GM18517 (cell line): ENCODE measurements at regions not wholly inside any gene's neighbourhood (a gene's known extent, or its start where the extent isn't known, plus 50 kb on each side); places are given as distances from the start of the nearest gene placed in this dataset.
A peak's percentile ranks its signal among the peaks of the same experiment; 100 is the strongest.
"Not testable (repeated sequence)": the region's sequence is repeated elsewhere in the genome, so short reads cannot be mapped to it uniquely, and the experiment has no call there.

Experiments
- ATAC-seq: cut with Tn5 transposase; IDR thresholded peaks from one replicate; pipeline ENCODE4 v1.9.1; 2021; ENCODE audit warnings: mild to moderate bottlenecking, moderate library complexity; ENCODE audit not compliant: unreplicated experiment

DNA sequence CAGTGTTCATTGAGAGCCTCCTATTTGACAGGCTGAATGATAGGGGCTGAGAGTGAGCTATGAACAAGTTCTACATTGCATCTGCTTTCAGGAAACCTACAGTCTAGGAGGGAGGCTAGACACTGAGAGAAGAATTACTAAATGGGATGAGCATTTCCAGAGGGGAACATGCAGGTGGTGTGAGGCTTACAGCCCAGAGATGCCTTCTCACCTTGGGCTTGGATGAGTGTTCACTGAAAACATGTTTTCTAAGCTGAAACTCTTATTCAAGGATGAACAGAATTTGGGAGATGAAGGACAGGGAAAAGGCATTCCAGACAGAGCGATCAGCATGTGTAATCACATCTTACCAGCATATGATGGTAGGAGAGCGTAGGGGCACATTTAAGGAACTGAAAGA, 177.5 kb upstream of the E2F8 start:
- no peak for ATAC-seq

GRCh38 chr11:19412070-19412469, 171.3 kb upstream of the E2F8 start:
- not testable (repeated sequence) for ATAC-seq

GRCh38 chr11:19410032-19410431, 169.3 kb upstream of the E2F8 start:
- ATAC-seq: no peak

- ATAC-seq: no peak
These were observed 168.6 kb upstream of the E2F8 start for GRCh38 chr11:19409307-19409706.

DNA sequence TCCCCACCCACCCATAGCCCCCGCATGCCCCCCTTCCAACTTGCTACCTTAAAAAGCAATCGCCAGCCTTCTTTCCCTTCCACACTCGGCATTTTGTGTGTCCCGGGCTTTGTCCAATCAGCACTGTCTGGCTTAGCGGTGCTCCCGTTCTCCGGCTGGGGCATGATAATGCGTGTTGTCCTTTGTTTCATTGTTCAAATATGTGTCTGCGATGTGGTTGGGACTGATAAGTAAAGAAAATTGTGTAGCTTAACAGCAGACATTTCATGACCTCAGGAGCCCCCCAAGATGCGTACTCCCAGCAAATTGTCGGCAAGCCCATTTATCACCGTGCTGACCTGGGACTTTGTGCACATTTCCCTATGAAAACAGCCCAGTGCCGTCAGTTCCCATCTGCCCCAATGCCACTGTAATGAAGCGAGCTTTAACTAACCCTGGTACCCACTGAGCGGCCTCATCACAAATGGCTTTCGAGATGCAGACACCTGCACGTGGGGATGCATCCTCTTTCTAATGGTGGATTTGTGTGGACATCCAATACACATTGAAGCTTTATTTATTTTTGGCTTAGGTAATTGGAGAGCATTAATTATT, 167.0 kb upstream of the E2F8 start:
- ATAC-seq: no peak

DNA sequence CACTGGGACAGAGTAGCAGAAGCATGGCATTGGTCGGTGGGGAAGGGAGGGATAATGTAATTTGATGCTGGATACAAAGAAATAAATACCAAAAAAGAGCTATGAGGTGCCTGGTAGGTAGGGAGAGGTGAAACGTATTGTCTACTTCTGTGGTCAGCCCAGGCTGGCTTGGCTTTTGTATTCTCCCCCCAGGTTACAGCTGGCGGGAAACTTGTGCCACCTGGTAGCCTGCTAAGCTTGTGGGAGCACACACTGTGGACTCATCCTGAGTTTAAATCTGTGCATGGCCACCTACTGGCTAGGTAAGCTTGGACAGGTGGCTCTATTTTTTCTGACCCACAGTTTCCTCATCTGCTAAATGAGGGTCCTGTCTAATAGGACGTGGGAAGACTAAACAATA, 165.2 kb upstream of the E2F8 start:
- no peak for ATAC-seq

GRCh38 chr11:19404787-19405186, 164.0 kb upstream of the E2F8 start:
- ATAC-seq: no peak

DNA sequence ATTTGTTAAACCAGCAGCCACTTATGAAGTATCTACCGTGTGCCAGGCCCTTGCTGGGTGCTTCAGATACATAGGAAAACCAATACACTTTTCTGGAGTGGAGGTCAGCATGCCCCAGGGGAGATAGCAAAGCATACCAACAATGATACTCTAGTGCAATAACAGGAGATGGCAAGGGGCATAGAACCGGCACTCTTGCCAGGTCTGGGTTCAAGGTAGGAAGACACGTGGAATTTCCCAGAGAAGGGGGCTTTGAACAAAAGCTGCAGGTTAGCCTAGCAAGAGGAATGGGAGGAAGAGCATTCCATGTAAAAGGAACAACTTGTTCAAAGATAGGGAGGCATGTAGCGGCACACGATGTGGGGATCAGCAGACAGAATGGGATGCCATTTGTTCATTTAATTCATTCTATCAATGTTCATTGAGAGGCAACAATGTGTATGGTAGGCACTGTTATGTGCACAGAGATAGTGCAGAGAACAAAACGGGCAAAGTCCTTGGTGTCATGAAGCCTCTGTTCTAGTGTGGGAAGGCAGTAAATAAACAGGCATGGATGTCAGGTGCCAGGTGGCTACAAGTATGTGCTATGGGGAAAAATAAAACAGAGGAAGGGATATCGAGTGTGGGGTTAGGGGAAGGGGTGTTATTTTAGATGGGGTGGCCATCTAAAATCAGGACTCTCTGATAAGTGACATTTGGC, 162.6 kb upstream of the E2F8 start:
- ATAC-seq: no peak

DNA sequence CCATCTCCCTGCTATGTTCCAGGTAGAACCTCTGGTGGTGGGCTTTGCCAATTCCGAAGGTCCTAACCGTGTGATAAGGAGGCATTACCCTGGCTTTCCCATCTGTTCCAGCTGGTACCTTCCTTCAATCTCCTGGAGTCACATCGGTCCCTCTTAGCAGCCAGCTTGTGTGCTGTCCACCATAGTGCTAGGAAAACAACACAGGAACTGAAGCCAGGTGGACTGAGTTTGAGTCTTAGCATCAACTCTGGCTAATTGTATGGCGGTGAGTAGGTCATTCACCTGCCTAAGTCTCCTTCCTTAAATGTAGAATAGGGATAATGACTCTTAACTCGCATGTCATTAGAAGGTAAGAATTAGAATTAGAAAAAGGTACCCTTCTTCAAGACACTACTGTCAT, 159.6 kb upstream of the E2F8 start:
- no peak for ATAC-seq

DNA sequence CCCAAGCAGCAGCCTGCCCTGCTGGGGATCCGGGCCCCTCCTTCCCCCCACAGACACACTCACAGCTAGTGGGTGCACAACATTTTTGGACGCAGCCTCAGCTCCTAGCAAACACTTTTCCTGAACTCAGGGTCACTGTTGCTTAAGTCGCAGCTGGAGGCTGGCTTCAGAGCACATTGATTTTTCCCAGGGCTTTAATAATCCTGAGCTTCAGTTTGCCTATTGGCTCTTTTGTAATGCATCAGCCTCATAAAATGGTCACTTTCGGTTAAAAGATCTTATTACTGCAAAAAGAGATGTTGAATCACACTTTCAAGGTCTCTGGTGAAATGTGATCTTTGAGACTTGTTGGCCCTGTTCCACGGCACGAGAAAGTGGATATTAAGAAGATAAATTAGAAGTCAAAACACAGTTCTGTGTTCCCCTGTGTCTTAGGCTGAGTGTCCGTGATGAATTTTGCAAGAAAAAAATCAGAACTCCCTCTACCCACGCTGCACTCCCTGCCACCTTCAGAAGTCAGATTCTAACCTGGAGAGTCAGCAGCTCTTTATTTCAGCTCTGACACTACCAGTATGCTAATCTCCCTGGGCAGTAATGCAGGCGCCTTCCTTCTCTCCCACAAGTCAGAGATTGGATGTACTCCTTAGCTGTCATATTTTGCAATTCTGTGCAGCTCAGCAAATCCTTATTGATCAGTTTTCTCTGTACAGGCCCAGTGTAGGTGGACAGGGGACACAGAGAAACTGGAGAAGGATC, 158.2 kb upstream of the E2F8 start:
- no peak for ATAC-seq

GRCh38 chr11:19398273-19398672, 157.5 kb upstream of the E2F8 start:
- ATAC-seq: no peak

DNA sequence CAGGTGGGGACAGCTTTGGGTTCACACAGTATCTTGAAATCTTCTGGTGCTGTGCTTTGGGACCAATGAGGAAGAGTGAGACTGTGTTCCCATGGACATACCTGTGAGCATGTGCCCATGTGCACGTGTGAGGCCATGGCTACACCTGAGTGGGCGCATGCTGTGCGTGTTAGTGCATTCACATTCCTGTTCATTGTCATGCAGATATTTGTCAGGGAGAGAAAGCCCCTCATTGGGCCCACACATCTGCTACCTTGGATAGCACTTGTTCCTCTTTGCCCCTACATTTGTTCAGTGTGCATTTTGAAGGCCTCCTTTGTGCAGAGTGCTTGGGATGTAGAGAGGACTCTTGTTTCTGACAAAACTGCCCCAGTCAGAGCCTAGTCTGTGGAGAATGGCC, 154.3 kb upstream of the E2F8 start:
- ATAC-seq: peak; percentile 21

DNA sequence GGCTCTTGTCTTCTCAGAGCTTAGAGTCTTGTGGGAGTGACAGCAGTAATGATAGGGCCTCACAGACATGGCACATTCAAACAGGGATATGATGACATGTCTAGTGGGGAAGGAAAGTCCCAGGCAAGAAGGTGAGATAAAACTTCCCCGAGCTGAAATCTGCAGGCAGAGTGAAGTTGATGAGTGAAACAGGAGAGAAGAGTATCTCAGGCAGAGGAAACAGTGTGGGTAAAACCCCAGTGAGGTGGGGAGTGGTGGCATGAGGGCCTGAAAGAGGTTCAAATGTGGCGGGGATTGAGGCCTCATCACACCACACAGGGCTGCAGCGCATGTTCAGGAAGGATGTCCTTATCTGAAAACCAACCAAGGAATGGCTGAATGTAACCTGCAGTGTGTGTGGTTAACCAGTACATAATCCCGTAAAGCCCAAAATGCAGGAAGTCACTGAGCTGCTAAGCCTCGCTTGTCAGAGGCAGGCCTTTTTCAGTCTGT, 153.8 kb upstream of the E2F8 start:
- ATAC-seq: peak; percentile 71

- no peak for ATAC-seq
These were observed 153.2 kb upstream of the E2F8 start for GRCh38 chr11:19393941-19394340.

GRCh38 chr11:19392847-19393518, 152.2 kb upstream of the E2F8 start:
- ATAC-seq: no peak

DNA sequence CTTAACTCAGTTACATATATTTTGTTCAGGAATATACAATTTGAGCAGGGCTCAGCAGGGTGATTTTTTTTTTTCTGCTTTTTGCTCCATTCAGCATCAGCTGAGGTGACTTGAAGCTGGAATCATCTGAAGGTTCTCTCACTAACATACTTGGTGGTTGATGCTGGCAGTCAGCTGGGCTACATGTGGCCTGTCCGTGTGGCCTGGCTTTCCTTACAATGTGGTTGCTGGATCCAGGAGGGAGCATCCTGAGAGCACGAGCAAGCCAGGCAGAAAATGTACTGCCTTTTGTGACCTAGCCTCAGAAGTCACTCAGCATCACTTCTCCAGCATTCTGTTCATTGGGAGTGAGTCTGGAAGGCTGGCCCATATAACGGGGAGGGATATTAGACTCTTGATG, 151.6 kb upstream of the E2F8 start:
- no peak for ATAC-seq

GRCh38 chr11:19391652-19392051, 150.9 kb upstream of the E2F8 start:
- ATAC-seq: no peak

- ATAC-seq: no peak
These were observed 150.3 kb upstream of the E2F8 start for GRCh38 chr11:19391026-19391425.

DNA sequence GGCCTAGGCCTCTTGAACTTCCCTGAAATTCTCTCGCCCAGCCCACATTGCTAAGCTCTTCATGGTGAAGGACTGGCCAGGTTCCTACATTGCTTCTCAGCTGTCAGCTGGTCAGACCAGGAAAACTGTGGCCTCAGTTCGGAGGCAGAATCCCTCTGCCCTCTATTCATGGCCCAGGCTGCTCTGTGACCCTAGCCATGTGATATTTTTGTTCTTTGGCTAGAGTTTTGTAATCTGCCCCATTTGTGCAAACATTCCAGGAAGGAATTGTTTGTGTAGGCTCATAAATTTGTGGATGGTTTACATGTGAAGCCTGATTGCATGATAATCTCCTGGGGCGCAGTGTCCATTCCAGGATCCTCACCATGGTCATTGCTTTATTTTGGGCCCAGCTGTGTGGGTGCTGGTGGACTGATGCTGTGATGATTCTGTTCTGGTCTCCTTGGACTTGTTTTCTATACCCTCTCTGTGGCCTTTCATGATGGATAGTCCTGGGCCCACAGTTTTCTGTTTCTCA, 149.1 kb upstream of the E2F8 start:
- ATAC-seq: no peak

DNA sequence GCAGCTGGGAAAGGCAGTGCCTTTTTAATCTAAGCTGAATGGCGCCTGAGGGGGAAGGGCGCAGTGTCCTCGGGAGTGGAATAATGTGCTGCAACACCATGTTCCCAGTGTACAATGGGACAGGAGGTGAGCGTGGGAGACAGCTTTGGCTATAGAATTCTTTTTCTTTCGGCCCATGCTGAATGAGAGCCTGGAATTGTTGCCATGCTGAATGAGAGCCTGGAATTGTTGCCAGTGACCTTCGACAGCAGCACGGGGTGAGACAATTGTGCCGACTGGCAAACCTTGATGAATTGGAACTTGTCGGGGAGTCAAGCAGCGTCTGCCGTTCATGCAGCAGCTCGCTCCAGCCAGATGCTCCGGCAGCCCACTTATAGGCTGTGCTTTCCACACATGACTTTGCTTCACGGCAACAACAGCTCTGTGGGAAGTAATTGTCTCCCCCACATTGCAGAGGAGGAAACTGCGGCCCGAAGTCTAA, 141.4 kb upstream of the E2F8 start:
- no peak for ATAC-seq

DNA sequence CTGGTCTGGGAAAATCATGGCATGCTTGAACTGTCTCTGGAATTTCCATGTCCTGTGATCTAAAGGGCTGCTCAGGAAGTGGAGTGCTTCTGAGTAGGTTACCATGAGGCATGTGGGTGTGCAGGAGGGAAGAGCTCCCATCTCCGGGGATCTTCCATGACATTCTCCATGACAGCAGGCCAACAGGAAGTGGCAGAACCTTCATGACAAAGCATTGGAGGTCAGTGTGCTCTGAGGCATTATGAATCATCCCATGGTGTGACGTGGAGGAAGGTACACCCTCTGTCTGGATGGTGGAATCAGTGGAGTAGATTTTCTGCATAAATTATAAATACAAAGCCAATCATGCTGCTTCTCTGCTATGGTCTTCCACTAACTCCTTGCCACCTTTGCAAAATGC, 139.6 kb upstream of the E2F8 start:
- no peak for ATAC-seq
